COR-L47 (cell line): ENCODE measurements at regions not wholly inside any gene's neighbourhood (a gene's known extent, or its start where the extent isn't known, plus 50 kb on each side); places are given as distances from the start of the nearest gene placed in this dataset.
"Not testable (repeated sequence)": the region's sequence is repeated elsewhere in the genome, so short reads cannot be mapped to it uniquely, and the experiment has no call there.

Source experiments
- DNase-seq: peaks from one replicate; lab custom pipeline; 2025; lab: John Stamatoyannopoulos, UW

DNA sequence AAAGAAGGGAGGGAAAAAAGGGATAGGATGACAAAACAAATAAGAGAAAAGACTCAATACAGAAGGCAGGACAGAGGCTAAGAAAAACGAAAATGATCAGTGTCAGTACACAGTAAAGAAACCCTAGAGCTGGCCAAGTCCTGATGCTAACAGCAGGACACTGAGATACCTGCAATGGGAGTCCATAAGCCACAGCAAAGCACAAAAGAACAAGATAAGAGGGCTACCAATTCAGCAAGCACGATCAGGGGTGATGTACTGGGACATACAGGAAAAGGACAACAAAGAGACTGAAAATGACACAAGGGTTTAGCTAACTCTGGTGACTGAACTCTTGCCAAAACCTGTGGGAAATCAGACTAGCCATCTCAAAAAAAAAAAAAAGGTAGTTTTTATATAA lies 1072.6 kb upstream of the COX7C start:
- DNase-seq: no peak

- no peak for DNase-seq
These were observed 1068.5 kb upstream of the COX7C start for GRCh38 chr5:85549229-85549628.

- DNase-seq: no peak
These were observed 1067.7 kb upstream of the COX7C start for GRCh38 chr5:85549836-85550599.

DNA sequence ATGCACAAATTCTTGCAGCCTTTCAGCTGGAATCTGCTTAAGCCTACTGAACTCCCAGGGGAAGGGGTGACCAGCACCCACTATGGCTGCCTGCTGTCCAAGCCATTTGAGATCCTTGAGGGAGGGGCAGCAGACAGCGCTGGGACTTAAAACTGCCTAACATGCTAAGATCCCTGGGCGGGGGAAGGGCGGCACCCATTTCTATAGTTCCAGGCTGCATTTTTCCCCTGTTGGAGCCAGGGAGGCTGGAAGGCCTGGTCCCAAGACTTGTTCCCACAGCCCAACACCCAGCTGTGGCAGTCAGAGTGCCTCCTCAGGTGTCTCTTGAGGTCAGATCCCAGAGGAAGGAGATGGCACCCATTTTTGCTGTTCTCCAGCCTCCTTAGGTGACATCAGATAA lies 1061.3 kb upstream of the COX7C start:
- no peak for DNase-seq

- DNase-seq: no peak
These were observed 1041.1 kb upstream of the COX7C start for GRCh38 chr5:85576666-85577065.

GRCh38 chr5:85587806-85588205 lies 1029.9 kb upstream of the COX7C start:
- DNase-seq: not testable (repeated sequence)

GRCh38 chr5:85588268-85588667 lies 1029.5 kb upstream of the COX7C start:
- DNase-seq: not testable (repeated sequence)

DNA sequence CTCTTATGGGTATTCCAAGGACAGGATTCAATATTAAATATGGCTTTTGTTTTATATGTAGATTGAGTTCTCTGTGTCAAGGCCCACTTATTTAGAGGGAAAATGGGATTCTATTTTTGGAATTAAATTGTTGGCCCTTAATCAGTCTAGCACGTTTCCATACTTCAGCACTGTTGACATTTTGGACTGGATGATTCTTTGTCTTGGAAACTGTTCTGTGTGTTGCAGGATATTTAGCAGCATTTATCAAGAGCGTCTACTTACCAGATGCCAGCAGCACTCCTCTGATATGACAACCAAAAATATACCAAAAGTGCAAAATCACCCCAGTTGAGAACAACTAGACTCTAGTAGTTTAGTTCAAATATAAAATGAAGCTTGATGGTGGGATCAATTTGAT lies 1027.0 kb upstream of the COX7C start:
- no peak for DNase-seq

- no peak for DNase-seq
These were observed 1026.4 kb upstream of the COX7C start for GRCh38 chr5:85591311-85591710.

GRCh38 chr5:85602843-85603242 lies 1014.9 kb upstream of the COX7C start:
- DNase-seq: no peak

DNA sequence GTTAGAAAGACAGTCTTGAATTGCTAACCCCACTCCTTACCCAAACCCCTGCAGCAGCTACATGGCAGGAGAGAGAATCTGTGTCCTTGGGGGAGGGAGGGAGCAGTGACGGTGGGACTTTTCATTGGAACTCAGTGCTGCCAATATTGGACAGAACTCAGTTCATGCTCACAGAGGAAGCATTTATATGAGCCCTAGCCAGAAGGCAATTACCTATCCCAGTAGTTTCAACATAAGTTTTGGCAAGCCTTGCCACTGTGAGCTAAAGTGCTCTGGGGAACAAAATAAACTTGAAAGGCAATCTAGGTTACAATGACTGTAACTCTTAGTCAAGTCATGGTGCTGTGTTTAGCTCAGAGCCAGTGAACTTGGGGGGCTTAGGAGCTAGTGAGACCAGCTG lies 1013.4 kb upstream of the COX7C start:
- DNase-seq: no peak

DNA sequence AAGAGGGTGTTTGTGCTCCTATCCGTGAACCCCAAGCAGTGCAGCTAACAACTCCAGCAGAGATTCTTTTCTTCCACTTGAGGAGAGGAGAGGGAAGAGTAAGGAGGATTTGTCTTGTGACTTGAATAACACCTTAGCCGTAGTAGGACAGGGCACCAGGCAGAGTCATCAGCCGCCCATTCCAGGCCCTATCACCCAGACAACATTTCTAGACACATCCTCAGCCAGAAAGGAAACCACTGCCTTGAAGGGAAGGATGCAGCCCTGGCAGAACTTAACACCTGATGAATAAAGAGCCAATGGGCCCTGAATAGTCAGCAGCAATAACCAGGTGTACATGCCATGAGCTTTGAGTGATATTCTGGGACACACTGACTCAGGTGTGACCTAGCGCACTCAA lies 1013.0 kb upstream of the COX7C start:
- no peak for DNase-seq

DNA sequence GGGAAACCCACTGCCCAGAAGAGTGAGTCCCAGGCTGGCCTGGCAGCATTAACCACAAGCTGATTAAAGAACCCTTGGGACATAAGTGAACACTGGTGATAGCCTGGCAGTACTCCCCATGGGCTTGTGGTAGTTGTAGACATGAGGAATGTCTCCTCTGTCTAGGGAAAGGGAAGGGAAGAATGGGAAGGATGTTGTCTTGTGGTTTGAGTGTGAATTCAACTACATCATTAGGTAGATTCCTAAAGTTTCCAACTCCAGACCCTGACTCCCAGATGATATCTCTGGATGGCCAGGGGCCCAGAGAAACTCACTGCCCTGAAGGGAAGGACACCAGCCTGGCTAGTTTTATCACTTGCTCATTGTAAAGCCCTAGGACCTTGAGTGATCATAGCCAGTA lies 1012.4 kb upstream of the COX7C start:
- DNase-seq: no peak

GRCh38 chr5:85614489-85614888 lies 1003.3 kb upstream of the COX7C start:
- no peak for DNase-seq

DNA sequence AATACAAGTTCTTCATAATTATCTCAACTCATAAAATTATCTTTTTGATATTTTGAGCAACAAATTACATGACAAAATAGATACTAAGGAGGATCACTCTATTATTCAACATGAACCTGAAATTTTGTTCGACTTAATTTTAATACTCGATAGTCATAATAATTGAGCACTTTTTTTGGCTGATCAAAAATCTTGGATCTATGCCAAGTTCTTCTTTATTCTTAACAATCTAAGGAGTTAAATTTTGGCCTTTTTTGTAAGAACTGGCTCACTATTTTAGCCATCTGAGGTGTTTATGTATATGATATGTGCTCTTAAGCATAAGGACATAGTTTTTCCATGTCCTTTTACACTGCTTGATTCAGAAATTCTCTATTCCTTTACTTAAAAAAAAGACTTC lies 996.1 kb upstream of the COX7C start:
- DNase-seq: no peak

GRCh38 chr5:85628153-85628552 lies 989.6 kb upstream of the COX7C start:
- DNase-seq: no peak

- DNase-seq: not testable (repeated sequence)
These were observed 979.1 kb upstream of the COX7C start for GRCh38 chr5:85638495-85639125.

DNA sequence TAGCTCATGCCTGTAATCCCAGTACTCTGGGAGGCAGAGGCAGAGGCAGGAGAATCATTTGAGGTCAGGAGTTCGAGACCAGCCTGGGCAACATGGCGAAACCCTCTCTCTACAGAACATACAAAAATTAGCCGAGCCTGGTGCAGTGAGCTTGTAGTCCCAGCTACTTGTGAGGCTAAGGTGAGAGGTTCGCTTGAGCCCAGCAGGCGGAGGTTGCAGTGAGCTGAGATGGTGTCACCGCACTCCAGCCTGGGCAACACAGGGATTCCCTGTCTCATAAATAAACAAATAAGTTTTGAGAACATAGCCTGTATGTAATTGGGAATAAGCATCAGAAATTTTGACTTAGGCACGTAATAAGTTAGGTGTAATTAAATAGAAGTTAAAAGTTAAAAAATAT lies 971.7 kb upstream of the COX7C start:
- DNase-seq: no peak

DNA sequence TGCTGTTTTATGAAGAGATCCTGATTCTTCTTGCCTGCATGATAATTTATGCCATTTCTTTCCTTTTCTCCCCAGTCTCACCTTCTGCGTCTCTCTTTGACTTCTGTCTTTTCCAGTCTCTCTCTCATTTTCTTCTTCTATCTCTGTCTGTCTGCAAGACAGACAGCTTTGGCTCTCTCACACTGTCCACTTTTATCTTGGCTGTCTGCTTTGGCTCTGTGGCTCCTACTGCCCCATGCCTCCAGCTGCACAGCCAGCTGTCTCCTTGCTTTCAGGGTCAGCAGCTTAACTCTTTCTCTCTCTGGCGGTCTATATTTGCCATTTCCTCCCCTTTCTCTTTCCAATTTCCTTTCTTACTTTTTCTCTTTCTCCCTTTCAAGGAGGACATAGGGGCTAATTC lies 971.1 kb upstream of the COX7C start:
- no peak for DNase-seq

DNA sequence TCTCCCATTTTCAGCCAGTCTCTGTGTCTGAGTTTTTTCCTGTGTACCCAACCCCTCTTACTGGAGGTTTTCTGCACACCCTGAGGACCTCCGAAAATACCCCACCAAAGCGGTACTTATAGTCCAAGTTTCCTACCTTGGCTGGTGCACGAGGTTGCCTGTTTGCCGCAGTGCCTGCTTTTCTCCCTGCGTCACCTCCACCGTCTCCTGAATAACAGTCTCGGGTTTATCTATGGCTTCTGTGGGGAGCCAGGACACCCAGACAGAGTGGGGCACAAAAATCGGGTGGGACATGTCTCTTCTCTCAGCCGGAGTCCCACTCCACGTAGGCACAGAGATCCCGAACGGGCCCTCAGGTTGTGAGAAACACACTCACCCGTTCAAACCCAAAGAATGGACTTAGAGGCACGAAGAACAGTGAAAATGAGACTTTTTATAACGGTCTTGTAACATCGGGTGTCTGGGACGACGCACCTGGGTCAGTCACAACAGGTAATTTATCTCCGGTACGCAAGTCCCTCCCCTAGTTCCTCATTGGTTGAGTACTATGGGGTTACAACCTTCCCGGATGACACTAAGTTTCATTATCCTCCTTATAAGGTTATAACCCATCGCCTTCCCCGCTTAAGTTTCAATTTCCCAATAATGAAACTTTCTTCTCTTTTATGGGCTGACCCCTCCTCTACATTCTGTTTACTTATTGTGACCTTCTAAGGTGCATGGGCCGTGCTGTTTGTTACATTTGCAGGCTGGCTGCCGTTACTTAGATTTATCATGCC lies 970.2 kb upstream of the COX7C start:
- no peak for DNase-seq

GRCh38 chr5:85648495-85648894 lies 969.2 kb upstream of the COX7C start:
- DNase-seq: no peak

DNA sequence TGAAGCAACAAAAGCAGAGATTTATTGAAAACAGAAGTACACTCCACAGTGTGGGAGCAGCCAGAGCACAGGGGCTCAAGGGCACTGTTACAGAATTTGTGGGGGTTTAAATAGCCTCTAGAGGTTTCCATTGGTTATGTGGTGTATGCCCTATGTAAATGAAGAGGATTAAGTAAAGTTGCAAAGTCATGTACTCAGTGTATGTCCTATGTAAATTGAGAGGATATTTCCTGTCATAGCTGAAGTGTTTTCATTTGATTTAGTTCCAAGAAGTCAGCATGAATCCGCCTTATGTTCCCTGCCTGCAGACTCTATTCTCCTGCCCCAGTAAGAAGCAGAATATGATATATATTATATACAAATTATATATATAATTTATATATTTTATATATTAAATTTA lies 966.0 kb upstream of the COX7C start:
- DNase-seq: no peak

GRCh38 chr5:85654144-85654543 lies 963.6 kb upstream of the COX7C start:
- not testable (repeated sequence) for DNase-seq
